Heart left ventricle (tissue), 13 donors: ENCODE measurements at regions not wholly inside any gene's neighbourhood (a gene's known extent, or its start where the extent isn't known, plus 50 kb on each side); places are given as distances from the start of the nearest gene placed in this dataset.

Source experiments
- CTCF ChIP-seq, 12 donors: fragments of 200-600 bp; sonication (generic) in 4 of 12; IDR thresholded peaks; one replicate each; pipeline versions ENCODE4 v1.5.0 to v1.8.0; 2018 to 2022; ENCODE audit warnings: antibody characterized with exemption in 12 of 12, mild to moderate bottlenecking in 5 of 12
- POLR2A ChIP-seq, 2 donors: fragments of 450-650 bp; IDR thresholded peaks; one replicate each; pipeline ENCODE4 v1.6.1; 2017; ENCODE audit warnings: antibody characterized with exemption in 2 of 2, mild to moderate bottlenecking in 2 of 2, moderate library complexity in 2 of 2
- donor health status: ischemic (EF 13 %, LVEDD 7.1; RV severe dilation, severe dysfunction).
- donor health status: DM: no; HTN: yes; CAD: no.
- donor health status: DM: no; HTN: no; CAD: no.
- donor health status: ischemic (EF 25% LVEDD 6.9; RV normal size, moderate dysfunction).
- donor health status: ischemic (EF 25% LVEDD 5.7; RV mildly dilated, moderate dysfunction).
- donor health status: ischemic (EF 35%, LVEDD 5.7; RV mildly dilated, moderate dysfunction).
- donor health status: nonischemic (EF 11% LVEDD 7.7; RV severe dilation, severe dysfunction).
- donor health status: DM: yes; HTN: yes; CAD: no.
- donor health status: PGD.
- donor health status: ischemic (EF 29% LVEDD 5.4; RV normal size, mild dysfunction).
- donor health status: nonischemic (EF 23%, LVEDD 6.1; RV moderate dilation, normal function).

GRCh38 chr2:47272905-47273758 lies 96.0 kb upstream of the EPCAM start:
- no peak for TF ChIP-seq CTCF (IDR thresholded peaks at IDR 0.05)
- TF ChIP-seq POLR2A (IDR thresholded peaks at IDR 0.05) = no peak
